ENCODE measurements at regions not wholly inside any gene's neighbourhood (a gene's known extent, or its start where the extent isn't known, plus 50 kb on each side); places are given as distances from the start of the nearest gene placed in this dataset.
"Not testable (repeated sequence)": the region's sequence is repeated elsewhere in the genome, so short reads cannot be mapped to it uniquely, and the experiment has no call there.

- DNase-seq, result no peak
Measured at GRCh38 chr22:48485149-48486133, 1342.2 kb downstream of the BRD1 start.

- no peak for DNase-seq
Measured at GRCh38 chr22:48483764-48484528, 1343.7 kb downstream of the BRD1 start.

GRCh38 chr22:48482771-48483170 lies 1344.9 kb downstream of the BRD1 start:
- no peak for DNase-seq

GRCh38 chr22:48482198-48482597 lies 1345.5 kb downstream of the BRD1 start:
- DNase-seq, result not testable (repeated sequence)

GRCh38 chr22:48481748-48482147 lies 1345.9 kb downstream of the BRD1 start:
- no peak for DNase-seq

- no peak for DNase-seq
Measured at GRCh38 chr22:48478529-48479265, 1349.0 kb downstream of the BRD1 start.

- no peak for DNase-seq
Measured at GRCh38 chr22:48478124-48478523, 1349.5 kb downstream of the BRD1 start.

GRCh38 chr22:48477031-48477721 lies 1350.5 kb downstream of the BRD1 start:
- no peak for DNase-seq

- no peak for DNase-seq
Measured at GRCh38 chr22:48476577-48476976, 1351.1 kb downstream of the BRD1 start.

GRCh38 chr22:48475661-48476345 lies 1351.9 kb downstream of the BRD1 start:
- DNase-seq, result no peak

- DNase-seq, result no peak
Measured at GRCh38 chr22:48474881-48475280, 1352.8 kb downstream of the BRD1 start.

GRCh38 chr22:48473202-48473601 lies 1354.5 kb downstream of the BRD1 start:
- no peak for DNase-seq

GRCh38 chr22:48464246-48464645 lies 1363.4 kb downstream of the BRD1 start:
- no peak for DNase-seq

GRCh38 chr22:48459859-48460823 lies 1367.5 kb downstream of the BRD1 start:
- no peak for DNase-seq

GRCh38 chr22:48459259-48459658 lies 1368.4 kb downstream of the BRD1 start:
- no peak for DNase-seq

- no peak for DNase-seq
Measured at GRCh38 chr22:48456449-48456848, 1371.2 kb downstream of the BRD1 start.

GRCh38 chr22:48453751-48454485 lies 1373.8 kb downstream of the BRD1 start:
- no peak for DNase-seq

- DNase-seq, result no peak
Measured at GRCh38 chr22:48453171-48453570, 1374.5 kb downstream of the BRD1 start.

- no peak for DNase-seq
Measured at GRCh38 chr22:48452766-48453165, 1374.9 kb downstream of the BRD1 start.

GRCh38 chr22:48451891-48452290 lies 1375.8 kb downstream of the BRD1 start:
- DNase-seq, result no peak
